ENCODE measurements at regions not wholly inside any gene's neighbourhood (a gene's known extent, or its start where the extent isn't known, plus 50 kb on each side); places are given as distances from the start of the nearest gene placed in this dataset.

DNA sequence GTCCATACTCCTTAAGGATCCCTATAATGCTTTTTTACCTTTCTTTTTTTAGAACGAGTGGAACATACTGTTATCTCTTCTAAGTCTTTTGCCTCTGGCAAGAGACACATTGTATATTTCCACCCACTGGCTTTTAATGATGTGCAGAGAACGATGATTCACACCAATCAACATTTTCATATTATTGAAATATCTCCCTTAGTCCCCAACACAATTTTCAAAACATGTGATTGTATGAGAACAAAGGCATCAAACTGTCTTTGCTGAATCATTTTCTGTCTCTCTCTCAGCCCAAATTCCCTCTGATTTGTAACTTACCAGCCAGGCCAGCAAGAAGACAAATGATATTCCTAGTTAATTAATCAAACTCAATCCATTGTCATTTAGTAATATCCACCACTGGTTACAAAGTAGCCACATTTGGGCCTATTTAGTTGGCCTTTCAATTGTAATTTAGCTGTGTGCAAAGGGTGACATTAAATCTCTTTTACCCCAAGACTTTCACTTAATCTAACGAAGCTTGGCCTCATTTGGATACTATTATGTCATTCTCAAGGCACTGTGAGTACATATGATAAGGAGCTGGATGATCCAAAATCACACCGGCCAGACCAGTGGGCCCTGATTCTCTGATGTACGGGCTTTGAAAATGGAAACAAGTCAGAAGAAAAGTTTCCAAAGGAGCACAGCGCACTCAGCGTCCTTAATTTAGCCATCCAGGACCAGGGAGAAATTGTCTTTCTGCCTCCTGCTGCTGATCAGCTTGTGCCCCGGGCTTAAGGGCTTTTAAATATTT lies 185.1 kb downstream of the SCG2 start:
- Mint-ChIP-seq H3K27ac (no peak overlapping the region), H3K9me3 (no peaks in the 10 kb centered on the region), H3K4me1 (no peaks in the 10 kb centered on the region), H3K4me3 (no peak overlapping the region), H3K27me3 (no peaks in the 10 kb centered on the region)
- DNase-seq = no peak
- no peak for ATAC-seq

DNA sequence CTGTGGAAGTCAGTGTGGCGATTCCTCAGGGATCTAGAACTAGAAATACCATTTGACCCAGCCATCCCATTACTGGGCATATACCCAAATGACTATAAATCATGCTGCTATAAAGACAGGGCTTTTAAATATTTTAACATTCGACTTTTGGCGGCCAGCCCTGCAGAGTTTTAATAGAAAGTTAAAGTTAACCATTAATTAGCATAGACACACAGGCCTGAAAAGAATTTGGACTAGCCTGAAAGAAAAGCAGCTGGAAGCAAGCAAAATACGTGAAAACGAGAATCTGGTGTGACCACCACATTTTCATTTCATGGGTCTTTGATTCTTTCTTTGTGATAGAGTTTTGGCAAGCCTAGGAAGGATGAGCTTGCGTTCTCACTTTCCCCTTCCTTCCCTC lies 184.0 kb downstream of the SCG2 start:
- Mint-ChIP-seq H3K4me3 (no peak overlapping the region), H3K9me3 (no peaks in the 10 kb centered on the region), H3K4me1 (no peaks in the 10 kb centered on the region), H3K27ac (no peak overlapping the region), H3K27me3 (no peaks in the 10 kb centered on the region)
- ATAC-seq = no peak
- no peak for DNase-seq

DNA sequence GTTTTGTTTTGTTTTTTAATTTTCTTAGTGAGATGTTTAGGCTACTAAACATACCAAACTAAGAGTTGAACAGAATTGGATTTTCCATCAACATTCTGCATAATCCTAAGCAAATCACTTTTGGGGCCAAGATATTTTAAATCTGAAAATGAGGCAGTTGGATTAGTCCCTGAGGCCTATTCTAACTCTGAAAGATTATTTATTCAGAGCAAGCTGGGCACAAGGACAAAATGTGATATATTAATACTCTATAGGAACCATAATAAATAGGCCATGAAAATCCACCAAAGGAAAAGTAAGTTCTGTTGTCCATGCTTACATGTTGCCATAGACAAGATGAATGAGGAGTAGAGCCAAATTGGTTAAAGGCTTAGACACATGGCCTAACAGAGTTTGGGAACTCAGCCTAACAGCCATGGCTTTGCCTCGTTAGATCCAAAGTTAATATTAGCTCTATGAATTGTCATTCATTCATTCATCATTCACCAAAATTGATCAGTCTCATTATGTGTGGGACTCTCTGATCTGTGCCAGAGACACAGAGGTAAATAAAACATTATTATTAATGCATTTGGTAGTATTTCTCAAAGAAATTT lies 183.5 kb downstream of the SCG2 start:
- Mint-ChIP-seq H3K4me1 (no peaks in the 10 kb centered on the region), H3K27me3 (no peaks in the 10 kb centered on the region), H3K9me3 (peaks cover 0 to 5% of the 10 kb centered on the region in 2 donors), H3K27ac (no peak overlapping the region), H3K4me3 (no peak overlapping the region)
- ATAC-seq (no peak), DNase-seq (no peak)

DNA sequence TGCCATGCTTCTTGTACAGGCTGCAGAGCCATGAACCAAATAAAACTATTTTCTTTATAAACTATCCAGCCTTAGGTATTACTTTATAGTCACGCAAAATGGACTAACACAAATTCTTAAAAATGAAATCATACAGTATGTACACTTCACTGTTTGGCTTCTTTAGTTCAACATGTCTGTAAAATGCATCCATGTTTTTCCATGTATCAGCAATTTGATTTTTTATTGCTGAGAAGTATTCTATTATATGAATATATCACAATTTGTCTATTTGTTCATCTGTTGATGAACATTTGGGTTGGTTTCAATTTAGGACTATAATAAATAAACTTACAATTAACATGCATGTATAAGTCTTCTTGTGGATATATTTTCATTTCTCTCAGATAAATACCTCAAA lies 182.1 kb downstream of the SCG2 start:
- H3K4me3 Mint-ChIP-seq = no peak overlapping the region
- ATAC-seq = no peak
- H3K9me3 Mint-ChIP-seq = peaks cover 0 to 8% of the 10 kb centered on the region in 2 donors
- no peaks in the 10 kb centered on the region for H3K27me3 Mint-ChIP-seq
- H3K27ac Mint-ChIP-seq = no peak overlapping the region
- H3K4me1 Mint-ChIP-seq = no peaks in the 10 kb centered on the region
- no peak for DNase-seq

DNA sequence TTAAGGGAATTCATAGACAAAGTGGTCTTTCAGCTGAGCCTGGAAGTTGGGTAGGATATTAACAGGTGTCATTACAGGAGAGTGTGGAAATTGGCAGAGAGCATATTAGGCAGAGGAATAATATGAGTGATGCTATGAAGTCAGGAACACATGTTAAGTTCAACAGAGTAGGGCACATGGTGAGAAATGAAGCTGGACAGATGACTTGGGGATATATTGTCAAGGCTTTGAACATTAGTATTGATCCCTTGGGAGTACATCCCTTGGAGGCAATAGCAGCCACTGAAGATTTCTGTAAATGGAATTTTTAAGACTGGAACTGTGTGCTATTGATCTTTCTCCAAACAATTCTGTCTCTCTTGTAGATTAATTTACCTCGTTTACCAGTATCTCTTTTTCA lies 170.7 kb downstream of the SCG2 start:
- Mint-ChIP-seq H3K9me3 (peaks cover 8 to 14% of the 10 kb centered on the region in 2 donors), H3K27ac (no peak overlapping the region), H3K4me1 (no peaks in the 10 kb centered on the region), H3K27me3 (no peaks in the 10 kb centered on the region), H3K4me3 (no peak overlapping the region)
- no peak for DNase-seq
- ATAC-seq = no peak

DNA sequence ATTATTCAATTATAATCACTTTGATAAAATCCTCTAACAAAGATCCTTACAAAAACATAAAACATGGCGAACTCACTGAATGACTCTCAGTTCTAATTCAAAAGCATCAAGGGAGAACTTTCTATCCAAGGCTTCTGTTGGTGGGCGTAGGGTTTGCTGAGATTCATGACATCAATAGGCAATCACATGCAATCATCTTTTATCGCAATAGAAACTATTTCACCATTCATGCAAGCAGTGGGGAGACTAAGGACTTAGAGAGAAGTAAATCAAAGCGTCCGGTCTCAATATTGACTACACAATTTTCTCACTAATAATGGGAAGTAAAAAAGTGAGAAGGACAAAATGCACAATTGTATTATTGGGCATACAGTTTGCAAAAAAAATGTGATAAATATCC lies 168.7 kb downstream of the SCG2 start:
- Mint-ChIP-seq H3K4me3 (no peak overlapping the region), H3K9me3 (peaks cover 4 to 7% of the 10 kb centered on the region in 2 donors), H3K27me3 (no peaks in the 10 kb centered on the region), H3K27ac (no peak overlapping the region), H3K4me1 (no peaks in the 10 kb centered on the region)
- DNase-seq = no peak
- ATAC-seq = no peak

DNA sequence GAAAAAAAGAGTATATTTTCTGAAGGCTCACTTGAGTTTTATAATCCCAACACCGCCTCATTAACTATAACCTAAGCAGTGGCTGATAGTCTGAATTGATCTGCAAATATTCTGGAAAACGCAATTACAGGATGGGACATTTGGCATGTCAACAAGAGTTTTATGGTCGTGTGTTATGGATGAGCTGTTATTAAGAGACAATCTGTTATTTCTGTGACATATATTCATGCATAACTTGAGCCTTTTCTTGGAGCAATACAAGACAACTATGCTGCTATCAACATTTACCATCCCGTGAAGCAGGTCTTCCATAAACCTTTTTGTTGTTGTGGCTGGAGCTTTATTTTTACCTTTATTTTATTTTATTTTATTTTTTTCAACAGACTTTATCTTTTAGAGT lies 164.4 kb downstream of the SCG2 start:
- Mint-ChIP-seq H3K9me3 (peaks cover 0 to 4% of the 10 kb centered on the region in 2 donors), H3K4me3 (no peak overlapping the region), H3K4me1 (no peaks in the 10 kb centered on the region), H3K27ac (no peak overlapping the region), H3K27me3 (no peaks in the 10 kb centered on the region)
- DNase-seq = no peak
- ATAC-seq = no peak

DNA sequence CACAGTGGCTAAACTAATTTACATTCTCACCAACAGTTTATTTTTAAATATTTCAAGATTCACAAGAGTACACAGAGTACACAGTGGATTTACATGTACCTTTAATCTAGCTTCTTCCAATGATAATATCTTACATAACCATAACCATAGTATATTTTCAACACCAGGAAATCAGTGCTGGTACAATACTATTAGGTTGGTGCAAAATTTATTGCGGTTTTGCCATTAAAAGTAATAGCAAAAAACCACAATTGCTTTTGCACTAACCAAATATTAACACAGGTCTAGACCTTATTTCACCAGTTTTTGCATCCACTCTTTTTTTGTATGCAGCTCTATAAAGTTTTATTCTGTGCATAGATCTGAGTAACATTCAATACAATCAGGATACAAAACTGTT lies 163.0 kb downstream of the SCG2 start:
- H3K9me3 Mint-ChIP-seq = peaks cover 0 to 4% of the 10 kb centered on the region in 2 donors
- H3K27me3 Mint-ChIP-seq = no peaks in the 10 kb centered on the region
- DNase-seq (no peak), ATAC-seq (no peak)
- no peaks in the 10 kb centered on the region for H3K4me1 Mint-ChIP-seq
- no peak overlapping the region for H3K27ac Mint-ChIP-seq
- H3K4me3 Mint-ChIP-seq = no peak overlapping the region

DNA sequence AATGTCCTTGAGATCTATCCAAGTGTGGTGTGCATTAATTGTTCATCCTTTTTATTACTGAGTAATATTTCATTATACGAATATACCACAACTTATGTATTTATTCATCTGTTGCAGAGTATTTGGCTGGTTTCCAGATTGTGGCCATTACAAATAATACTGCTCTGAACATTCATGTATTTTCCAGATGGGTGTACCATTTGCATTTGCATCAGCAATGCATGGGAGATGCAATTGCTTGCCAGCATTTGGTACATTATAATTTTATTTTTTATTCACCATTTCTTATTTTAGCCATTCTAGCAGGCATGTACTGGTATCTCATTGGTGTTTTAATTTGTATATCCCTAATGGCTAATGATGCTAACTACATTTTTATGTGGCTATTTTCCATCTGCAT lies 162.4 kb downstream of the SCG2 start:
- H3K4me3 Mint-ChIP-seq = no peak overlapping the region

DNA sequence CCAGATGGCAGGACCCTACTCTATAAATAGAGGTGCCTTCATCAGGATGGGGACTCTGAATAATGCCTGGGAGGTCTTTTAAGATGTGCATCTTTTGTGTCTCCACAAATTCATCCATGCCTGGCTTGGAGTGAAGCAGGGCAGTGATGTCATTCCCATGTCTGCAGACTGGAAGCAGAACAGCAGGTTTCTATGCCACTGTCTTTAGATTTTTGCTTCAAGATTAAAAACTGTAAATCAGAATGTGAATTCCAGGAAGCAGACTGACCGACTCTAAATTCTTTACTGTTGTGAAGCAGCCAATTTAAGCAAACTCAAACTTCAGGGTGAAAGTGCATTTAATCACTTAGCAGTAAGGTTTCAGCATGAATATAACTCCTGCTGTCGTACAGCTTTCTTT lies 159.3 kb downstream of the SCG2 start:
- H3K27me3 Mint-ChIP-seq = no peaks in the 10 kb centered on the region
- no peak overlapping the region for H3K4me3 Mint-ChIP-seq
- H3K27ac Mint-ChIP-seq = no peak overlapping the region
- DNase-seq = no peak
- H3K9me3 Mint-ChIP-seq = no peaks in the 10 kb centered on the region
- no peak for ATAC-seq
- H3K4me1 Mint-ChIP-seq = no peaks in the 10 kb centered on the region

More for the DNA sequence above, 162.4 kb downstream of the SCG2 start:
- no peak overlapping the region for H3K27ac Mint-ChIP-seq
- peaks cover 0 to 4% of the 10 kb centered on the region in 2 donors for H3K9me3 Mint-ChIP-seq
- ATAC-seq (no peak), DNase-seq (no peak)
- H3K27me3 Mint-ChIP-seq = no peaks in the 10 kb centered on the region
- no peaks in the 10 kb centered on the region for H3K4me1 Mint-ChIP-seq

DNA sequence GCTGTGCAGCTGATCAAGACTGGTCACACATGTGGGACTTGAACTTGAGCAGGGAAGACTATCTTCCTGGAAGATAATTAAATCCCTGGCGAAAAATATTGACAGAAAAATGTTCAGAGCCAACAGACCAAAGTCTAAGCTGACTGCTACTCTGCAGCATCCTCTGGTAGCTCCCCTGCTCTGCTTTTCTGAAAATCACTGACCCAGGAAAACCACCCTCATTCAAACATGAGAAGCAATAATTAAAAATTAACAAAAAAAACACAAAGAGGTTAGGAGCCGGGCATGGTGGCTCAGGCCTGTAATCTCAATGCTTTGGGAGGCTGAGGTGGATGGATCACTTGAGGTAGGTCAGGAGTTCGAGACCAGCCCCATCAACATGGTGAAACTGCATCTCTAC lies 151.9 kb downstream of the SCG2 start:
- ATAC-seq = no peak
- H3K9me3 Mint-ChIP-seq = peaks cover 0 to 16% of the 10 kb centered on the region in 2 donors
- no peaks in the 10 kb centered on the region for H3K27me3 Mint-ChIP-seq
- no peak overlapping the region for H3K27ac Mint-ChIP-seq
- DNase-seq = no peak
- no peak overlapping the region for H3K4me3 Mint-ChIP-seq
- H3K4me1 Mint-ChIP-seq = no peaks in the 10 kb centered on the region

DNA sequence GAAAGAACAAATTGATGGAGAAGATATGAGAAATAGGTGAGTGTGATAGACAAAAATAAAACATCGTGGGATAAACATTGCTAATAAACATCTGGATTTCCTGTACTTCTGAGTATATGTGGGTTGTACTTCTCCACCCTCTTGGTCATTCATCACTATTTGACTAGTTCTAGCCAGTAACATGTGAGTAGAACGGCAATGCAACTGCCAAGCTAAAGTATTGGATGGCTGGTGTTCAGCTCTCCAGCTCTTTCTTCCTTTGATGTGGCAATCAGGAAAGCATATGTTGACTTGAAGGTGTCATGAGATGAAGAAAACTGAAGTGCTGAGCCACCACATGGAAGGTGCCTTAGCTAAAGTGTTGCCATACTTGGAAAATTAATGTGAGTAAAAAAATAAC lies 144.9 kb downstream of the SCG2 start:
- Mint-ChIP-seq H3K27me3 (no peaks in the 10 kb centered on the region), H3K4me1 (no peaks in the 10 kb centered on the region), H3K27ac (no peak overlapping the region), H3K4me3 (no peak overlapping the region), H3K9me3 (peaks cover 0 to 7% of the 10 kb centered on the region in 2 donors)
- no peak for DNase-seq
- ATAC-seq = no peak

DNA sequence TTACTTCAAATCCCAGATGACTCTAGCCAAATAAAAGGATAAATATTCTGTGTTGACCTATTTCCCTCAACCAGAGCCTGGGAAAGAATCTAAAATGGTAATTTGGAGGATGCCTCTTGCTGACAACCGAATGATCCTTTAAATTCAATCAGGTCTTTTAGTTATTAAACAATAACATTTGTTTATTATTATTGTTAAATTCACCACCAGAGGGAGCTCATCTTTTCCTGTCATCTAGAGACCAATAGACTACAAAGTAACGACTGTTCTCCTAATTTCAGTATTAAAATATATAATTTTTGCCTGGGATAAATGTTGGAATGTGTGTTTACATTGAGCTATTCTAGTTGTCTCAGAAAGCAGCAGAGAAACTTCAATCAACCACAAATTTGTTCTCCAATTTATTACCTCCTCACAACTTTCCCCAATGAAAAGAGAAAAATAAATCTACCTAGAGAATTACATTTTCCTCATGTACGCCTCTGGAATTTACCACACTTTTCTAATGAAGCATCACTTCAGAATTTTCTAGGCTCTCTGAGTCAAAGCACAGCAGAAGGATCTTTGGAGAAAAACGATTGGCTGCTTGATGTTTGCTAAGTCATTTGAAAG lies 142.7 kb downstream of the SCG2 start:
- Mint-ChIP-seq H3K27ac (no peak overlapping the region), H3K27me3 (no peaks in the 10 kb centered on the region), H3K9me3 (peaks cover 0 to 12% of the 10 kb centered on the region in 2 donors), H3K4me1 (no peaks in the 10 kb centered on the region), H3K4me3 (no peak overlapping the region)
- DNase-seq = no peak
- ATAC-seq = no peak

DNA sequence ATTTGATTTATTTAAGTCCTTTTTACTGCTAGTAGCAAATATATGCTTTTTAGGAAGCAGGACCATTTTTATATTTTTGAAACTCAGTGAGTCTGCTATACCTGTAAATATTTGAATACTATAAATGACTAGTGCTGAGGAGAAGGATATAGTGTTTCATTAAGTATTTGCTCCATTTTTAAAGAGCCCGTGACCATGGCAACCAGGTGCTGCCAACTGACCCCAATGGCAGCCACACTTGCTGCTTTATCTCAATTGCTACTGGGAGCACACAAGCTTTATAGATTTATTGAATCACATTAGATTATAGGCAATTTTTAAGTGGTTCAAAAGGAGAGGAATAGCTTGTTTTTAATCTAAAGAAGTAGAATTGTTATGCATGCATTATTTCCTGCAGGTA lies 142.0 kb downstream of the SCG2 start:
- H3K9me3 Mint-ChIP-seq = peaks cover 0 to 12% of the 10 kb centered on the region in 2 donors
- H3K27ac Mint-ChIP-seq = no peak overlapping the region
- H3K27me3 Mint-ChIP-seq = no peaks in the 10 kb centered on the region
- no peak overlapping the region for H3K4me3 Mint-ChIP-seq
- DNase-seq (no peak), ATAC-seq (no peak)
- no peaks in the 10 kb centered on the region for H3K4me1 Mint-ChIP-seq

DNA sequence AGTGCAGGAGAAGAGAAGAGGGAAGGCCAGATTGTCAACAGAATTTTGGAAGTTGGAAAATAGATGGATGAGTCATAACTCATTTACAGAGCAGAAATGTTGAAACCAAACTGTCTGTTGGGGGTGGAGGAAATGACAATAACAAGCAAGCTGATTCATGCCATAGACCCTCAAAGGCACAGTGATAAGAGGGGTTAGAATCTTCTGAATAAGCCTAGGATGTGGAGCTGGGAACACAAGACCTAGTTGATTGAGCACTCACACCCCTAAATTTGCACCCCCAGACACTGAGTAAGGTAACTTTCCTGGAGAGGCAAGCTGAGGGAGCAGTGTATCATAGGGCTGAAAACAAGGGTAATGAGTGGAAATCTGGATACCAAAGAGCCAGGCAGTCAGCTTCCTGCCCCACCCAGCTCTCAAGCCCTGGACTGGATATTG lies 141.4 kb downstream of the SCG2 start:
- H3K4me1 Mint-ChIP-seq = no peaks in the 10 kb centered on the region
- no peak overlapping the region for H3K27ac Mint-ChIP-seq
- ATAC-seq (no peak), DNase-seq (no peak)
- H3K4me3 Mint-ChIP-seq = no peak overlapping the region
- peaks cover 0 to 12% of the 10 kb centered on the region in 2 donors for H3K9me3 Mint-ChIP-seq
- H3K27me3 Mint-ChIP-seq = no peaks in the 10 kb centered on the region

DNA sequence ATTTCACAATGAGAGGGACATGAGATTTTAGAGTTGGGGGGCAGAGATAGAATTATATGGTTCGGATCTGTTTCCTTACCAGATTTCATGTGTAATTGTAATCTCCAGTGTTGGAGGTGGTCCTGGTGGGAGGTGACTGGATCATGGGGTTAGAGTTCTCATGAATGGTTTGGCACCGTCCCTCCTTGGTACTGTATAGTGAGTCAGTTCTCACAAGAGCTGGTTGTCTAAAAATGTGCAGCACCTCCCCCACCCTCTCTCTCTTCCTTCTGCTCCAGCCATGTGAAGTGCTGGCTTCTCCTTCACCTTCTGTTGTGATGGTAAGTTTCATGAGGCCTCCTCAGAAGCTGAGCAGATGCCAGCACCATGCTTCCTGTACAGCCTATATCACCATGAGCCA lies 138.1 kb downstream of the SCG2 start:
- no peaks in the 10 kb centered on the region for H3K4me1 Mint-ChIP-seq
- H3K9me3 Mint-ChIP-seq = peaks cover 0 to 12% of the 10 kb centered on the region in 2 donors
- no peak overlapping the region for H3K4me3 Mint-ChIP-seq
- DNase-seq = no peak
- H3K27ac Mint-ChIP-seq = no peak overlapping the region
- no peak for ATAC-seq
- H3K27me3 Mint-ChIP-seq = no peaks in the 10 kb centered on the region
